ENCODE measurements at regions not wholly inside any gene's neighbourhood (a gene's known extent, or its start where the extent isn't known, plus 50 kb on each side); places are given as distances from the start of the nearest gene placed in this dataset.

DNA sequence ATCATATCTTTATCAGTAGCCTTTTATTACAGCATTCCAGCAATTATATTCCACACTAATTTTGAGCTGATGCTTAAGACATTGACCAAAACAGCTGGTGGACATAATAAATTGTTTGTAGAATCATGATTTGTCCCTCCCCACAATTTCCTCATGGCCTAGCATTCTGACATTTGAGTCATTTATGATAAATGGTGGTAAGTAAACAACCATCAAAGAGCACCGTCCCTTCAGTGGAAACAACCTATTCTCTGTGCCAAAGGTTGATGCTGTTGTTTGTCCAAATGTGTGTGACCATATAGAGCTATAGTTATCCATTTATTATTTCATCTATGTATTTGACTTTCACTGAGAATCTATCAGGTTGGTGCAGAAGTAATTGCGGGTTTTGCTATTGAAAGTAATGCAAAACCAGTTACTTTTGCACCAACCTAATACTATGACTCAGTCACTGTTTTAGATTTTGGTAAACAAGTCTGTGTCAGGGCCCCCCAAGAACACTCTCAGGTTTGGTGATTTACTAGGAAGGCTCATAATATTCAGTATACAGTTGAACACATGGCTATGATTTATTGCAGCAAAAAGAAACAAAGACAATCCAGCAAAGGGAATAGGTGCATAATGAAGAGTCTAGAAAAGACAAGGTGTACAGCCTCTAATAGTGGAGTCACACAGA lies 608.7 kb upstream of the REG3G start:
- no peak for TF ChIP-seq POLR2A (IDR thresholded peaks at IDR 0.05; ENCODE audit: low read length)
- TF ChIP-seq GATA1 (IDR thresholded peaks at IDR 0.05; ENCODE audit: low read depth, low read length), result no peak
